ENCODE measurements at regions not wholly inside any gene's neighbourhood (a gene's known extent, or its start where the extent isn't known, plus 50 kb on each side); places are given as distances from the start of the nearest gene placed in this dataset.

- DNase-seq (no peak), FAIRE-seq (no peak)
Observed at GRCh38 chr18:73829146-73829545, 318.5 kb downstream of the FBXO15 start.

GRCh38 chr18:73827801-73828200 lies 319.8 kb downstream of the FBXO15 start:
- Histone ChIP-seq H3K36me3 (no peaks in the 10 kb centered on the region), H3K4me1 (no peaks in the 10 kb centered on the region), H3K9me3 (no peaks in the 10 kb centered on the region), H3K4me3 (no peak overlapping the region), H3K27ac (no peak overlapping the region), H3K27me3 (no peaks in the 10 kb centered on the region)
- no peak for TF ChIP-seq CTCF (IDR thresholded peaks at IDR 0.05)
- no peak for FAIRE-seq
- 66 to 75% methylated on average over 7 of the region's 7 CpGs for WGBS, 2 donors
- DNase-seq = no peak
- intact Hi-C loops (cut with DNase I) = no loop called here
- ATAC-seq = no peak

More at GRCh38 chr18:73829146-73829545, 318.5 kb downstream of the FBXO15 start:
- no peaks in the 10 kb centered on the region for H3K9me3 ChIP-seq
- 81 to 85% methylated on average over 7 of the region's 7 CpGs for WGBS, 2 donors
- ATAC-seq = no peak
- H3K4me3 ChIP-seq = no peak overlapping the region
- TF ChIP-seq CTCF (IDR thresholded peaks at IDR 0.05) = no peak
- no peaks in the 10 kb centered on the region for H3K4me1 ChIP-seq
- no peaks in the 10 kb centered on the region for H3K27me3 ChIP-seq
- H3K36me3 ChIP-seq = no peaks in the 10 kb centered on the region
- no peak overlapping the region for H3K27ac ChIP-seq
- intact Hi-C loops (cut with DNase I) = no loop called here

GRCh38 chr18:73826098-73826497 lies 321.5 kb downstream of the FBXO15 start:
- 55 to 74% methylated on average over 2 of the region's 2 CpGs for WGBS, 2 donors
- intact Hi-C loops (cut with DNase I) = no loop called here
- H3K9me3 ChIP-seq = no peaks in the 10 kb centered on the region
- no peaks in the 10 kb centered on the region for H3K27me3 ChIP-seq
- TF ChIP-seq CTCF (IDR thresholded peaks at IDR 0.05) = no peak
- no peak overlapping the region for H3K27ac ChIP-seq
- no peaks in the 10 kb centered on the region for H3K4me1 ChIP-seq
- no peaks in the 10 kb centered on the region for H3K36me3 ChIP-seq
- FAIRE-seq (no peak), ATAC-seq (no peak), DNase-seq (no peak)
- H3K4me3 ChIP-seq = no peak overlapping the region

- no peak overlapping the region for H3K27ac ChIP-seq
- H3K9me3 ChIP-seq = no peaks in the 10 kb centered on the region
- TF ChIP-seq CTCF (IDR thresholded peaks at IDR 0.05) = no peak
- no peak for FAIRE-seq
- intact Hi-C loops (cut with DNase I) = no loop called here
- no peaks in the 10 kb centered on the region for H3K36me3 ChIP-seq
- WGBS, 2 donors = 57 to 75% methylated on average over 1 of the region's 1 CpG
- ATAC-seq = no peak
- H3K4me1 ChIP-seq = no peaks in the 10 kb centered on the region
- no peak overlapping the region for H3K4me3 ChIP-seq
- H3K27me3 ChIP-seq = no peaks in the 10 kb centered on the region
- no peak for DNase-seq
Observed at GRCh38 chr18:73824671-73825070, 323.0 kb downstream of the FBXO15 start.

GRCh38 chr18:73812423-73812822 lies 335.2 kb downstream of the FBXO15 start:
- 83 to 86% methylated on average over 11 of the region's 11 CpGs for WGBS, 2 donors
- Histone ChIP-seq H3K36me3 (no peaks in the 10 kb centered on the region), H3K27me3 (no peaks in the 10 kb centered on the region), H3K4me1 (no peaks in the 10 kb centered on the region), H3K27ac (no peak overlapping the region), H3K9me3 (peaks cover 0 to under 1% (median 0%) of the 10 kb centered on the region in 4 donors), H3K4me3 (no peak overlapping the region)
- no peak for FAIRE-seq
- DNase-seq = no peak
- intact Hi-C loops (cut with DNase I) = no loop called here
- ATAC-seq = no peak
- no peak for TF ChIP-seq CTCF (IDR thresholded peaks at IDR 0.05)
